ENCODE measurements at regions not wholly inside any gene's neighbourhood (a gene's known extent, or its start where the extent isn't known, plus 50 kb on each side); places are given as distances from the start of the nearest gene placed in this dataset.

DNA sequence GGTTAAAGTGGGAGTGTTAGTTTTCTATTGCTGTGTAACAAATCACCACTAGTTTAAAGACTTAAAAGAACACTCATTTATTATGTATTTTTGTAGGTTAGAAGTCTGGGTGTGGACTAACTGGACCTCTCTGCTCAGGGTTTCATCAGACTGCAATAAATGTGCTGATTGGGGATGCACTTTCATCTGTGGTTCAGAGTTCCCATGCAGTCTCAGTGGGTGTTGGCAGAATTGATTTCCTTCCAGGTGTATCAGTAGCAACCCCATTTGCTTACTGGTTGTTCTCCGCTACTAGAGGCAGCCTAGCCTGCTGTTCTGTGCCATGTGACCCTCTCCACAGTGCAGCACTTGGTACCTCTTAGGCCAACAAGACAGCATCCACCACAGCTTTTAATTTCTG is 2200.5 kb downstream of the MAT2B start:
- no peak for TF ChIP-seq CTCF (conservative IDR thresholded peaks at IDR 0.05)
- no peak overlapping the region for H3K27ac ChIP-seq

- no peak for TF ChIP-seq CTCF (conservative IDR thresholded peaks at IDR 0.05)
These were observed 2206.6 kb downstream of the MAT2B start for GRCh38 chr5:165712011-165712410.

DNA sequence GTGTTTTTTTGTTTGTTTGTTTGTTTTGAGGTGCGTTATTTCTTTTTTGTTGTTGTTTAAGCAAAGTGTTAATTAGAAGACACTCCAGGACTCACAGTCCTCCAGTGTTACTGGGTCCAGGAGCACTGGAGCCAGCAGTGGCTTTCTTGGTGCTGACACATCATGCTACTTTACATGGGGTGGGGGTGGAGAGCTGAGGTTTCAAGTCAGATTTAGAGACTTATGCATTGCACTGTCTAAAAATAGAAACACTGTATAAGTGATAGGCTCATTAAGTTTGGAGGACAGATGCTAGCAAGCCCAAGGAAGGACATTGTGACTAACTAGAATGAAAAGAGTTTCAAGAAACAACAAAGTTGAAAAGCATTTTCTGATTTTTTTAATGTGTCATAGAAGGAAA is 2209.2 kb downstream of the MAT2B start:
- TF ChIP-seq CTCF (conservative IDR thresholded peaks at IDR 0.05): no peak
- H3K27ac ChIP-seq: no peak overlapping the region

More at GRCh38 chr5:165712011-165712410, 2206.6 kb downstream of the MAT2B start:
- H3K27ac ChIP-seq: no peak overlapping the region

DNA sequence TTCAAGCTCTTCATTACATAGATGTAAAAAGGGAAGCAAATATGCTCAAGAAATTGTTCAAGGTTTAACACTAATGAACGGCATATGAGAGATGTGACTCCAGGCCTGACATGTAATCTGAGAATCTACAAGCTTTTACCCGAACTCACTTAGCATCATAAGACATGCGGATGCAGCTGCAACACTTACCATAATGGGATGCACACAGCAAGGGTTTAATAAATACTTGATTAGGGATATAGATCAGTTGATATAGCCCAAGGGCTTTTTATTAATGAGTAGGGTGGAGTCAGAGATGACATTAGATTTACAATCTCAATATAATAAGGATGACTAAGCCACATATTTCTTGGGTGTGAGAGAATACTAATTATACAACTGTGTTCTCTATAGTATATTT is 2215.5 kb downstream of the MAT2B start:
- no peak overlapping the region for H3K27ac ChIP-seq
- TF ChIP-seq CTCF (conservative IDR thresholded peaks at IDR 0.05): no peak

DNA sequence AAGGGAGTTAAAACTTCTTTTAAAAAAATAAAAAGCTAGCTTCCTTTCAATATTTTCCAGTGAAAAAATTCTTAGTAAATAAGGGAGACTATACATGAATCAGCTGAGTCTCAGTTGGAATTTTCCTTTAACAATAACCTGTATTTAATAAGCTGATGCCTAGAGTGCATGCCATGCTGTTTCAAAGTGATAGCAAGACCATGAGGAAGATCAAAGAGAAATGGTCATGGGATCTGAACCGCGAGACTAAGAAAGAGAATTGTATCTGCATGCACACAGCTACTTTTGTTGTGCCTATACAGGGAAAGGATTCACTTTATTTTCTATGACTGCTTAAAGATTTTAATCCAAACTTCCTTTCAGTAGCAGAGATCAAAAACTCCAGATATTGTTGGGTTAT is 2217.0 kb downstream of the MAT2B start:
- TF ChIP-seq CTCF (conservative IDR thresholded peaks at IDR 0.05): no peak
- no peak overlapping the region for H3K27ac ChIP-seq

GRCh38 chr5:165723931-165724330 is 2218.5 kb downstream of the MAT2B start:
- no peak overlapping the region for H3K27ac ChIP-seq
- no peak for TF ChIP-seq CTCF (conservative IDR thresholded peaks at IDR 0.05)

GRCh38 chr5:165728425-165728824 is 2223.0 kb downstream of the MAT2B start:
- TF ChIP-seq CTCF (conservative IDR thresholded peaks at IDR 0.05): no peak

DNA sequence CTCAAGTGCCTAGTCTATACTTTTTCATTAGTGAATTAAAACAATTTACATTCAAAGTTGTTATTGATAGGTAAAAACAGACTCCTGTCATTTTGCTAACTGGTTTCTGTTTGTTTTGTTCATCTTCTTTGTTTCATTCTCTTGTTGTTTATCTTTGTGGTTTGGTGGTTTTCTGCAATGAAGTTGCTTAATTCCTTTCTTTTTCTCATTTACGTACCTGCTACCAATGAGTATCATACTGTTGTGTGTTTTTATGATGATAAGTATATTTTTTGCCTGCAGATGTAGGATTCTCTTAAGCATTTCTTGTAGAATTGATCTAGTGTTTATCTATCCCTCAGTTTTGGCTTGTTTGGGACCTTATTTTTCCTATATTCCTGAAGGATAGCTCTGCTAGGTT is 2230.0 kb downstream of the MAT2B start:
- no peak overlapping the region for H3K27ac ChIP-seq
- no peak for TF ChIP-seq CTCF (conservative IDR thresholded peaks at IDR 0.05)

More at GRCh38 chr5:165728425-165728824, 2223.0 kb downstream of the MAT2B start:
- no peak overlapping the region for H3K27ac ChIP-seq
